GM12878 (cell line): ENCODE measurements at regions not wholly inside any gene's neighbourhood (a gene's known extent, or its start where the extent isn't known, plus 50 kb on each side); places are given as distances from the start of the nearest gene placed in this dataset.

ENCODE experiments used
- ATAC-seq: fragments of 200-7000 bp; cut with Tn5 transposase; 3 replicates; pipeline ENCODE4 v1.9.1; 2020; ENCODE audit warnings: mild to moderate bottlenecking, moderate library complexity
- BruUV-seq: library from RNA; stranded (reverse); fragments of 400-500 nt; replicated peaks from 2 replicates; lab custom pipeline; 2021; lab: Mats Ljungman, UMichigan
- CTCF ChIA-PET: fragments of 300-600 bp; sonication (Branson Sonifier 250); formaldehyde crosslinking; extraction: SDS; loops from one replicate; lab custom pipeline; 2021; ENCODE audit warnings: inconsistent platforms; lab: Yijun Ruan, JAX
- POLR2A ChIA-PET: fragments of 350-600 bp; formaldehyde crosslinking; extraction: SDS; loops from one replicate; lab custom pipeline; 2021; ENCODE audit warnings: inconsistent platforms; lab: Charles Lee
- RAD21 ChIA-PET: fragments of 300-600 bp; sonication (Branson Sonifier 250); formaldehyde crosslinking; loops from one replicate; lab custom pipeline; 2023; ENCODE audit warnings: antibody characterized with exemption; ENCODE audit not compliant: unreplicated experiment; lab: Charles Lee
- SMC1A ChIA-PET: fragments of 300-600 bp; sonication (Branson Sonifier 250); formaldehyde crosslinking; loops from one replicate; lab custom pipeline; 2023; ENCODE audit not compliant: unreplicated experiment, uncharacterized antibody; lab: Charles Lee
- DNase-seq: peaks from one replicate; pipeline ENCODE4 v3.0.0-alpha.2; 2011; ENCODE audit warnings: low read depth, low spot score
- FAIRE-seq: peaks from 3 replicates; lab custom pipeline; 2011; peaks lifted over from hg19 to GRCh38; lab: Jason Lieb, UNC
- H2AFZ ChIP-seq: 2 replicates; pipeline ENCODE4 v1.6.0; 2011; ENCODE audit warnings: low read depth, low read length, control low read depth; ENCODE audit not compliant: control insufficient read depth
- H3K27ac ChIP-seq: 2 replicates; pipeline ENCODE4 v1.5.1; 2011; ENCODE audit warnings: control low read depth; ENCODE audit not compliant: control insufficient read depth, insufficient read depth
- H3K27me3 ChIP-seq, 2 experiments: replicated peaks in 1 of 2; 2 replicates each; pipeline versions ENCODE4 v1.6.0 to v1.6.1; 2011; ENCODE audit warnings: low read length in 1 of 2; ENCODE audit not compliant: control insufficient read depth in 2 of 2, insufficient read depth in 2 of 2
- H3K36me3 ChIP-seq, 2 experiments: 2 replicates each; pipeline ENCODE4 v1.5.1; 2011; ENCODE audit warnings: low read length in 1 of 2; ENCODE audit not compliant: control insufficient read depth in 2 of 2, insufficient read depth in 2 of 2
- H3K4me1 ChIP-seq: 2 replicates; pipeline ENCODE4 v1.6.1; 2011; ENCODE audit warnings: mild to moderate bottlenecking, low read length, moderate library complexity, mixed read lengths; ENCODE audit not compliant: control insufficient read depth, insufficient read depth
- H3K4me2 ChIP-seq: 2 replicates; pipeline ENCODE4 v1.6.0; 2011; ENCODE audit warnings: control low read depth; ENCODE audit not compliant: control insufficient read depth, insufficient read depth
- H3K4me3 ChIP-seq: fragments of 200-600 bp; sonication (generic); 2 replicates; pipeline ENCODE4 v1.5.1; 2016
- H3K79me2 ChIP-seq: 2 replicates; pipeline ENCODE4 v1.6.0; 2011; ENCODE audit warnings: low read length; ENCODE audit not compliant: control insufficient read depth, insufficient read depth
- H3K9ac ChIP-seq: 2 replicates; pipeline ENCODE4 v1.8.0; 2011; ENCODE audit warnings: low read length, control low read depth, mixed read lengths; ENCODE audit not compliant: control insufficient read depth, insufficient read depth
- H3K9me3 ChIP-seq: replicated peaks from 3 replicates; pipeline ENCODE4 v1.5.1; 2011; ENCODE audit warnings: mild to moderate bottlenecking, low read length; ENCODE audit not compliant: control insufficient read depth, insufficient read depth
- H4K20me1 ChIP-seq: 2 replicates; pipeline ENCODE4 v1.6.0; 2011; ENCODE audit not compliant: control insufficient read depth, insufficient read depth
- CREM ChIP-seq: IDR thresholded peaks from 2 replicates; pipeline ENCODE4 v1.6.1; 2014; ENCODE audit warnings: antibody characterized with exemption, low read depth
- EGR1 ChIP-seq, 2 experiments: IDR thresholded peaks; 1 replicate in 1 of 2; 2 replicates in 1 of 2; pipeline ENCODE4 v1.6.1; 2011 to 2012; ENCODE audit warnings: low read depth in 2 of 2, low read length in 2 of 2, borderline replicate concordance in 1 of 2, mild to moderate bottlenecking in 1 of 2, moderate library complexity in 1 of 2
- IKZF1 ChIP-seq: fragments of 450-650 bp; conservative IDR thresholded peaks from 2 replicates; pipeline ENCODE4 v1.6.1; 2017; ENCODE audit warnings: antibody characterized with exemption, mild to moderate bottlenecking
- IKZF2 ChIP-seq, 2 experiments: fragments of 450-650 bp; IDR thresholded peaks; 2 replicates each; pipeline ENCODE4 v1.6.1; 2017; ENCODE audit warnings: mild to moderate bottlenecking in 2 of 2, moderate library complexity in 2 of 2
- POU2F2 ChIP-seq: IDR thresholded peaks from 3 replicates; pipeline ENCODE4 v1.6.1; 2011; ENCODE audit warnings: low read depth, mild to moderate bottlenecking, low read length, borderline replicate concordance
- RFX5 ChIP-seq: IDR thresholded peaks from 2 replicates; pipeline ENCODE4 v1.6.1; 2011; ENCODE audit warnings: low read depth, low read length, improper control_type of control experiment
- SIX5 ChIP-seq: IDR thresholded peaks from 2 replicates; pipeline ENCODE4 v1.6.1; 2011; ENCODE audit warnings: mild to moderate bottlenecking, low read depth, low read length, moderate library complexity; ENCODE audit not compliant: severe bottlenecking
- SMAD1 ChIP-seq: fragments of 450-650 bp; IDR thresholded peaks from 2 replicates; pipeline ENCODE4 v1.6.1; 2018; ENCODE audit warnings: mild to moderate bottlenecking, low read depth; ENCODE audit not compliant: partially characterized antibody
- ZNF384 ChIP-seq: IDR thresholded peaks from 2 replicates; pipeline ENCODE4 v1.6.1; 2012; ENCODE audit warnings: low read depth, mild to moderate bottlenecking, low read length, improper control_type of control experiment, borderline replicate concordance
- WGBS: methylation state at CpG from one replicate; pipeline ENCODE4 v1.1.6; 2016; ENCODE audit warnings: low lambda C conversion rate; ENCODE audit not compliant: insufficient replicate concordance, insufficient coverage; ENCODE audit errors: missing lambda C conversion rate; 5-methylcytosine and 5-hydroxymethylcytosine counted together
- in situ Hi-C: fragments of 300-500 bp; cut with MboI; formaldehyde crosslinking; loops from 9 replicates; pipeline ENCODE4 v1.14.3; 2018; ENCODE audit warnings: mixed read lengths
- intact Hi-C: fragments of 100-400 bp; cut with micrococcal nuclease; formaldehyde crosslinking; loops from one replicate; pipeline ENCODE4 v1.14.2; 2022; ENCODE audit not compliant: unreplicated experiment
- TF ChIP-seq, protein P1 (sequence below): fragments of 450-650 bp; IDR thresholded peaks from 2 replicates; pipeline ENCODE4 v1.6.1; 2017; ENCODE audit warnings: mild to moderate bottlenecking
- TF ChIP-seq, protein P2 (sequence below): fragments of 450-650 bp; IDR thresholded peaks from 2 replicates; pipeline ENCODE4 v1.6.1; 2016; ENCODE audit warnings: mild to moderate bottlenecking
- TF ChIP-seq, protein P3 (sequence below): fragments of 450-650 bp; IDR thresholded peaks from 2 replicates; pipeline ENCODE4 v1.6.1; 2016; ENCODE audit warnings: mild to moderate bottlenecking, moderate library complexity, borderline replicate concordance

DNA sequence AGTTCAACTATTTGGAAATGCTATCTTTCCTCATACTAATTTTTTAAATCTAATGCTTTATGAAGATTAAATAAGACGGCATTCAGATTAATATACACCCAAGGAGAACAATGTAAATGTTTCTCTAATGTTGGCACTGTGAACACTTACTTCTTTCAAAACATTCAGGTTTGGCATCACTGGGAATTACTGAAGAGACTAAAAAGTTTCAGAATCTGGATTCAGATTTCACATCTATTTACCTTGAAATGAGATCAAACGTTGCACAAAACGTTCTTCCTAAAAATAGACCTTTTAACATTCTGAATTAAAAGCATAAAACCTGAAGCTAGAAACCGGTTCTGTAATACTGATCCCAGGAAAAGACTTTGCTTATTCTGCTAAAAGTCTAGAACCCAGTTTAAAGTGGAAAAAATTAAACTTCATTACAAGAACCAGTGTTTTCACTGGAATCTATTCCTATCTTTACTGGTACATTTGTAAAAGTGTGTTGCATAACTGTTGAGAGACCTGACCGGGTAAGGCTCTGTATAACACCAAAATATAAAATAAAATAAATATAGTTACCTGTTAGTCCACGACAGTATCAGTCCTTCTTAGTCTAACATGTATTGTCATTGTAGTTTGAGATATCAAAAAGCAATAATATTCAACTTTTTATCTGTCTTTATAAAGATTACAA, 117.4 kb upstream of the MAP9 start (continued):
- TF ChIP-seq, protein P1, sequence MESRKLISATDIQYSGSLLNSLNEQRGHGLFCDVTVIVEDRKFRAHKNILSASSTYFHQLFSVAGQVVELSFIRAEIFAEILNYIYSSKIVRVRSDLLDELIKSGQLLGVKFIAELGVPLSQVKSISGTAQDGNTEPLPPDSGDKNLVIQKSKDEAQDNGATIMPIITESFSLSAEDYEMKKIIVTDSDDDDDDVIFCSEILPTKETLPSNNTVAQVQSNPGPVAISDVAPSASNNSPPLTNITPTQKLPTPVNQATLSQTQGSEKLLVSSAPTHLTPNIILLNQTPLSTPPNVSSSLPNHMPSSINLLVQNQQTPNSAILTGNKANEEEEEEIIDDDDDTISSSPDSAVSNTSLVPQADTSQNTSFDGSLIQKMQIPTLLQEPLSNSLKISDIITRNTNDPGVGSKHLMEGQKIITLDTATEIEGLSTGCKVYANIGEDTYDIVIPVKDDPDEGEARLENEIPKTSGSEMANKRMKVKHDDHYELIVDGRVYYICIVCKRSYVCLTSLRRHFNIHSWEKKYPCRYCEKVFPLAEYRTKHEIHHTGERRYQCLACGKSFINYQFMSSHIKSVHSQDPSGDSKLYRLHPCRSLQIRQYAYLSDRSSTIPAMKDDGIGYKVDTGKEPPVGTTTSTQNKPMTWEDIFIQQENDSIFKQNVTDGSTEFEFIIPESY, result no peak

DNA sequence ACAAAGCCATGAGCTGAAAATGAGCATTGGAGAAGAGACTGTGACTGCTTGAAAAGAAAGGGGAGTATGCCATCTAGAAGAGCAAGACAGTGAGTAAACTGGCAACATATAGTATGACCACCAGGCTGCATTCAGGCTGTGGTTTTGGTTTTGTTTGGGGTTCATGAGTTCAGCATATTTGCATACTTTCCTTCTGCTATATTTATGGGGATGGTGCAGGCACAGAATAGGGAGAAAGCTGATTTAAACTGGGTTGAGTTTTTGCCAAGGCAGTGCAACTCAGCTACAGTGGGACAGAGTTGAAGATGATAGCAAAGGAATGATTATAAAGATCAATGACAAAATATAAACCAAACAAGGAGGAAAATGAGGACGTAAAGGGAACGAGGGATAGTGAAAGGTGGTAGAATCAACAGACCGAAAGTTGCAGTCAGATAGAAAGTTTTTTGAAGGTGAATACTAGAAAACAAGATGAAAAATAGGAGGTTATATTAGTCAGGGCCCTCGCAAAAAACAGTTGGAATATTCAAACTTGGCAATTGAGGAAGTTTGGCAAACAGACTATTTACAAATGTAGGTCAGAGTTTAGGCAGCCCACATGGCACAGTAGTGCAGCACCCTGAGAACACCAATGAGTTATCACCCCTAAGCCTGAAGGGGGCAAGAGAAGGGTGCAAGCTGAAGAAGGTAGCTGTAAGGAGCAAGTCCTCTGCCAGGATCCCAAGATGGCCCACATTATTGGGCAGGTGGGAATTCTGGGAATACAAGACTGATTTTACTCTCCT, 114.8 kb upstream of the MAP9 start:
- 1% methylated on average over 4 of the region's 4 CpGs for whole genome bisulfite sequencing
- TF ChIP-seq IKZF1, result peak; percentile 57
- TF ChIP-seq RFX5, result no peak
- peak; percentile 90 for TF ChIP-seq POU2F2
- no peak for TF ChIP-seq ZNF384
- no peak for TF ChIP-seq CREM
- TF ChIP-seq, protein P2, sequence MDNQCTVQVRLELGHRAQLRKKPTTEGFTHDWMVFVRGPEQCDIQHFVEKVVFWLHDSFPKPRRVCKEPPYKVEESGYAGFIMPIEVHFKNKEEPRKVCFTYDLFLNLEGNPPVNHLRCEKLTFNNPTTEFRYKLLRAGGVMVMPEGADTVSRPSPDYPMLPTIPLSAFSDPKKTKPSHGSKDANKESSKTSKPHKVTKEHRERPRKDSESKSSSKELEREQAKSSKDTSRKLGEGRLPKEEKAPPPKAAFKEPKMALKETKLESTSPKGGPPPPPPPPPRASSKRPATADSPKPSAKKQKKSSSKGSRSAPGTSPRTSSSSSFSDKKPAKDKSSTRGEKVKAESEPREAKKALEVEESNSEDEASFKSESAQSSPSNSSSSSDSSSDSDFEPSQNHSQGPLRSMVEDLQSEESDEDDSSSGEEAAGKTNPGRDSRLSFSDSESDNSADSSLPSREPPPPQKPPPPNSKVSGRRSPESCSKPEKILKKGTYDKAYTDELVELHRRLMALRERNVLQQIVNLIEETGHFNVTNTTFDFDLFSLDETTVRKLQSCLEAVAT, result peak; percentile 68
- no peak for TF ChIP-seq SMAD1
- TF ChIP-seq SIX5, result no peak
- TF ChIP-seq IKZF2 (IDR thresholded peaks at IDR 0.05), result peak; percentile 67 to 71
- TF ChIP-seq, protein P3, sequence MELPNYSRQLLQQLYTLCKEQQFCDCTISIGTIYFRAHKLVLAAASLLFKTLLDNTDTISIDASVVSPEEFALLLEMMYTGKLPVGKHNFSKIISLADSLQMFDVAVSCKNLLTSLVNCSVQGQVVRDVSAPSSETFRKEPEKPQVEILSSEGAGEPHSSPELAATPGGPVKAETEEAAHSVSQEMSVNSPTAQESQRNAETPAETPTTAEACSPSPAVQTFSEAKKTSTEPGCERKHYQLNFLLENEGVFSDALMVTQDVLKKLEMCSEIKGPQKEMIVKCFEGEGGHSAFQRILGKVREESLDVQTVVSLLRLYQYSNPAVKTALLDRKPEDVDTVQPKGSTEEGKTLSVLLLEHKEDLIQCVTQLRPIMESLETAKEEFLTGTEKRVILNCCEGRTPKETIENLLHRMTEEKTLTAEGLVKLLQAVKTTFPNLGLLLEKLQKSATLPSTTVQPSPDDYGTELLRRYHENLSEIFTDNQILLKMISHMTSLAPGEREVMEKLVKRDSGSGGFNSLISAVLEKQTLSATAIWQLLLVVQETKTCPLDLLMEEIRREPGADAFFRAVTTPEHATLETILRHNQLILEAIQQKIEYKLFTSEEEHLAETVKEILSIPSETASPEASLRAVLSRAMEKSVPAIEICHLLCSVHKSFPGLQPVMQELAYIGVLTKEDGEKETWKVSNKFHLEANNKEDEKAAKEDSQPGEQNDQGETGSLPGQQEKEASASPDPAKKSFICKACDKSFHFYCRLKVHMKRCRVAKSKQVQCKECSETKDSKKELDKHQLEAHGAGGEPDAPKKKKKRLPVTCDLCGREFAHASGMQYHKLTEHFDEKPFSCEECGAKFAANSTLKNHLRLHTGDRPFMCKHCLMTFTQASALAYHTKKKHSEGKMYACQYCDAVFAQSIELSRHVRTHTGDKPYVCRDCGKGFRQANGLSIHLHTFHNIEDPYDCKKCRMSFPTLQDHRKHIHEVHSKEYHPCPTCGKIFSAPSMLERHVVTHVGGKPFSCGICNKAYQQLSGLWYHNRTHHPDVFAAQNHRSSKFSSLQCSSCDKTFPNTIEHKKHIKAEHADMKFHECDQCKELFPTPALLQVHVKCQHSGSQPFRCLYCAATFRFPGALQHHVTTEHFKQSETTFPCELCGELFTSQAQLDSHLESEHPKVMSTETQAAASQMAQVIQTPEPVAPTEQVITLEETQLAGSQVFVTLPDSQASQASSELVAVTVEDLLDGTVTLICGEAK, result no peak
- TF ChIP-seq EGR1 (IDR thresholded peaks at IDR 0.05; ENCODE audit: borderline replicate concordance in 1 of 2, low read depth in 2 of 2, low read length in 2 of 2), result no peak

More for the DNA sequence above, 114.8 kb upstream of the MAP9 start:
- no peak overlapping the region for H3K27ac ChIP-seq
- ATAC-seq (peak; percentile 96), FAIRE-seq (peak; percentile 81), DNase-seq (peak; percentile 27)
- H3K4me3 ChIP-seq, result no peak overlapping the region; the same call in 1 of the 2 replicates
- in situ Hi-C loops (no loop called here), intact Hi-C loops (no loop called here)
- ChIA-PET SMC1A (interaction anchor here (0.8 to 2.2 kb wide), 6 partner anchors 15 to 124 kb away, joined by 3 to 5 read pairs (median 4); no protein-coding TSS in a partner anchor), RAD21 (interaction anchor here (1.0 to 1.7 kb wide), 4 partner anchors 20 to 295 kb away, joined by 3 to 5 read pairs (median 3); no protein-coding TSS in a partner anchor), POLR2A (interaction anchor here (0.7 kb wide), 2 partner anchors 10 to 36 kb away, joined by 3 read pairs; no protein-coding TSS in a partner anchor), CTCF (interaction anchor here (1.4 kb wide), 1 partner anchor 54 kb away, joined by 3 read pairs; no protein-coding TSS in a partner anchor)
- H3K27me3 ChIP-seq, result no peaks in the 10 kb centered on the region
- H3K9ac ChIP-seq, result no peak overlapping the region
- peak overlapping the region; percentile 67 for H3K4me2 ChIP-seq
- H2AFZ ChIP-seq, result no peak overlapping the region
- no peaks in the 10 kb centered on the region for H3K9me3 ChIP-seq
- H4K20me1 ChIP-seq, result no peaks in the 10 kb centered on the region
- no peaks in the 10 kb centered on the region for H3K36me3 ChIP-seq
- no peaks in the 10 kb centered on the region for H3K4me1 ChIP-seq
- no peaks in the 10 kb centered on the region for H3K79me2 ChIP-seq
- no TSS peak for BruUV-seq
